ENCODE measurements at regions not wholly inside any gene's neighbourhood (a gene's known extent, or its start where the extent isn't known, plus 50 kb on each side); places are given as distances from the start of the nearest gene placed in this dataset.

DNA sequence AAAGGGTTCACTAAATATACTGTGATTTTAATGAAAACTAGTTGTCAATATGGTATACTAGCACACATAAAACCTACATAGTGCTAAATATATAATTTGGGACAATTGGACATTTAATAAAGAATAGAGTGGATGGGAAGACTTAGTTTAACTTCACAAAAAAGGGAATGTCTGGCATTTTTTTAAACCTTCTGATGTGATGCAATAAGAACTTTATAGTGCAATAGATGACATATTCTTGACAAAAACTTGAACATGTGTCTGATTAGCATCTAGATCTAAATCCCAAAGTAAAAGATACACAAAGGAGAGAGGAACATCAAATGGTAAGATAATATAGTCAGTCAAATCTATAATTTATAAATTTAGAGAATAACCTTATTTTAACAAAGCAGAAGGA, 488.3 kb upstream of the SYT1 start:
- TF ChIP-seq JUND (IDR thresholded peaks at IDR 0.05) (no peak), CTCF (IDR thresholded peaks at IDR 0.05) (no peak), NRF1 (IDR thresholded peaks at IDR 0.05; ENCODE audit: low read depth, low read length) (no peak), SMC3 (IDR thresholded peaks at IDR 0.05; ENCODE audit: low read depth, low read length) (no peak)
- TF ChIP-seq, protein P1, sequence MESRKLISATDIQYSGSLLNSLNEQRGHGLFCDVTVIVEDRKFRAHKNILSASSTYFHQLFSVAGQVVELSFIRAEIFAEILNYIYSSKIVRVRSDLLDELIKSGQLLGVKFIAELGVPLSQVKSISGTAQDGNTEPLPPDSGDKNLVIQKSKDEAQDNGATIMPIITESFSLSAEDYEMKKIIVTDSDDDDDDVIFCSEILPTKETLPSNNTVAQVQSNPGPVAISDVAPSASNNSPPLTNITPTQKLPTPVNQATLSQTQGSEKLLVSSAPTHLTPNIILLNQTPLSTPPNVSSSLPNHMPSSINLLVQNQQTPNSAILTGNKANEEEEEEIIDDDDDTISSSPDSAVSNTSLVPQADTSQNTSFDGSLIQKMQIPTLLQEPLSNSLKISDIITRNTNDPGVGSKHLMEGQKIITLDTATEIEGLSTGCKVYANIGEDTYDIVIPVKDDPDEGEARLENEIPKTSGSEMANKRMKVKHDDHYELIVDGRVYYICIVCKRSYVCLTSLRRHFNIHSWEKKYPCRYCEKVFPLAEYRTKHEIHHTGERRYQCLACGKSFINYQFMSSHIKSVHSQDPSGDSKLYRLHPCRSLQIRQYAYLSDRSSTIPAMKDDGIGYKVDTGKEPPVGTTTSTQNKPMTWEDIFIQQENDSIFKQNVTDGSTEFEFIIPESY (IDR thresholded peaks at IDR 0.05; ENCODE audit: borderline replicate concordance, low read depth) = no peak
